AG09309 (cell line): ENCODE measurements at regions not wholly inside any gene's neighbourhood (a gene's known extent, or its start where the extent isn't known, plus 50 kb on each side); places are given as distances from the start of the nearest gene placed in this dataset.
A peak's percentile ranks its signal among the peaks of the same experiment; 100 is the strongest.

Experiments used
- DNase-seq: peaks from one replicate; pipeline ENCODE4 v3.0.0-alpha.2; 2010; ENCODE audit warnings: low read depth
- H3K4me3 ChIP-seq: 2 replicates; pipeline ENCODE4 v1.5.1; 2011; ENCODE audit warnings: mild to moderate bottlenecking, low read depth, low read length, moderate library complexity; ENCODE audit not compliant: control insufficient read depth
- CTCF ChIP-seq: IDR thresholded peaks from 2 replicates; pipeline ENCODE4 v1.5.1; 2011; ENCODE audit warnings: mild to moderate bottlenecking, low read depth, low read length, inconsistent platforms; ENCODE audit not compliant: insufficient read depth, control insufficient read depth; ENCODE audit errors: missing control alignments

- no peak for DNase-seq
- TF ChIP-seq CTCF, result no peak
- no peak overlapping the region for H3K4me3 ChIP-seq
Observed at GRCh38 chr21:35254765-35255138, 205.7 kb upstream of the RUNX1 start.

GRCh38 chr21:35254006-35254764 lies 205.1 kb upstream of the RUNX1 start:
- peak; percentile 98 for DNase-seq
- H3K4me3 ChIP-seq, result no peak overlapping the region
- no peak for TF ChIP-seq CTCF

GRCh38 chr21:35252831-35253230 lies 203.7 kb upstream of the RUNX1 start:
- H3K4me3 ChIP-seq, result no peak overlapping the region
- TF ChIP-seq CTCF, result no peak
- DNase-seq, result peak; percentile 62

- DNase-seq, result no peak
- TF ChIP-seq CTCF, result no peak
- H3K4me3 ChIP-seq, result no peak overlapping the region
Observed at GRCh38 chr21:35249636-35250035, 200.5 kb upstream of the RUNX1 start.

- no peak for TF ChIP-seq CTCF
Observed at GRCh38 chr21:35245879-35246278, 196.8 kb upstream of the RUNX1 start.

GRCh38 chr21:35244514-35244913 lies 195.4 kb upstream of the RUNX1 start:
- no peak for TF ChIP-seq CTCF
- no peak overlapping the region for H3K4me3 ChIP-seq
- DNase-seq, result no peak

More at GRCh38 chr21:35245879-35246278, 196.8 kb upstream of the RUNX1 start:
- H3K4me3 ChIP-seq, result no peak overlapping the region
- no peak for DNase-seq
